DND-41 (cell line): ENCODE measurements at regions not wholly inside any gene's neighbourhood (a gene's known extent, or its start where the extent isn't known, plus 50 kb on each side); places are given as distances from the start of the nearest gene placed in this dataset.

Experiments used
- CTCF ChIP-seq: IDR thresholded peaks from 2 replicates; pipeline ENCODE4 v1.5.1; 2012; ENCODE audit warnings: borderline replicate concordance, low read length, moderate library complexity, mild to moderate bottlenecking; ENCODE audit not compliant: poor library complexity, severe bottlenecking; ENCODE audit errors: extremely low read depth
- EZH2 ChIP-seq: IDR thresholded peaks from 3 replicates; pipeline ENCODE4 v1.6.1; 2012; ENCODE audit warnings: borderline replicate concordance, low read depth, mild to moderate bottlenecking, moderate library complexity, low read length, inconsistent platforms; ENCODE audit not compliant: severe bottlenecking

- TF ChIP-seq CTCF: no peak
- TF ChIP-seq EZH2: no peak
These were observed 2285.3 kb downstream of the LRRC4C start for GRCh38 chr11:39174196-39174595.
